HT1080 (cell line): ENCODE measurements at regions not wholly inside any gene's neighbourhood (a gene's known extent, or its start where the extent isn't known, plus 50 kb on each side); places are given as distances from the start of the nearest gene placed in this dataset.

Experiments used
- DNase-seq: peaks from one replicate; pipeline ENCODE4 v3.0.0-alpha.2; 2015; ENCODE audit warnings: low read depth

DNA sequence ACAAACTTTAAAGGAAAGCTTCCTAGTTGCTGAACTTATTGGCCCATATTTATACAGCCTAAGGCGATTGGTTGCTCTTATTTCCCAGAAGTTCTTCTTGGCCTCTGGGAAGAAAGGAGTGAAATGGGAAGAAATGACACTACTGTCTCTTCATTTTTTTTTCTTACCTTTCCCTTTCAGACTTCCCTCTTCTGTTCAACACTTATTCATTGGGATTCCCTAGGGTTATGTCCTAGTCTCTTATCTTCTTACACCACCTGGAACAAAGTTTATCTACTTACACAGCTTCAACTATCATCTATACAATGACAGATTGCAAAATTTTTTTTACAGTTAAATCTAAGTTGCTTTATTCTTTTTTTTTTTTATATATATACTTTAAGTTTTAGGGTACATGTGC lies 68.0 kb downstream of the SNX12 start:
- no peak for DNase-seq

DNA sequence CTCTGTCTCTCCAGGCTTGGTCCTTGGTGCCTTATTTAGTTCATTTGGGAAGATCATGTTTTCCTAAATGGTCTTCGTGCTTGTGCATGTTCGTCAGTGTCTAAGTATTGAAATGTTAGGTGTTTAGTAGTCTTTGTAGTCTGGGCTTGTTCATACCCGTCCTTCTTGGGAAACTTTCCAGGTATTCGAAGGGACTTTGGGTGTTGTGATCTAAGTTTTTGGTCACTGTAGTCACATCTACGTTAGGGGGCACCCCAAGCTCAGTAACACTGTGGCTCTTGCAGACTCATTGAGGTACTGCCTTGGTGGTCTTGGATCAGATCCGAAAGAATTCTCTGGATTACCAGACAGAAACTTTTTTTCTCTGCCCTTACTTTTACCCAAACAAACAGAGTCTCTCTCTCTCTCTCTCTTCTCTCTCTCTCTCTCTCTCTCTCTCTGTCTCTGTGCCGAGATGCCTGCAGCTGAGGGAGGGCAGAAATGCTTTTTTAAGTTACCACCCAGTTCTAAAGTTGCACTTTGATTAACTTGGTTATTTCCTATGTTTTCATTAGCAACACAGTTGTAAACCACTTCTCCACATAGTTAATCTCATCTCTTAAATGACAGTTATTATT lies 67.6 kb upstream of the SLC7A3 start:
- DNase-seq: peak; percentile 9

DNA sequence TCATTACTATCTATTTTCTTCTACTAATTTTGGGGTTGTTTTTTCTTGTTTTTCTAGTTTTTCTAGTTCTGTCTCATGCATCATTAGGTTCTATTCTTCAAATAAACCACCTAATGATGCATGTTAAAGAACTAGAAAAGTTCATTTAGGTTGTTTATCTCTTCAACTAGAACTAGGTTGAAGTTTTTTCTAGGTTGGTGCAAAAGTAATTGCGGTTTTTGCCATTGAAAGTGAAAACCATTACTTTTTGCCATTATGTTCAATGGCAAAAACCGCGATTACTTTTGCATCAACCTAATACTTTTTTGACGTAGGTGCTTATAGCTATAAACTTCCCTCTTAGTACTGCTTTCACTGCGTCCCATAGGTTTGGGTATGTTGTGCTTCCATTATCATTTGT lies 64.4 kb upstream of the SLC7A3 start:
- DNase-seq: no peak

DNA sequence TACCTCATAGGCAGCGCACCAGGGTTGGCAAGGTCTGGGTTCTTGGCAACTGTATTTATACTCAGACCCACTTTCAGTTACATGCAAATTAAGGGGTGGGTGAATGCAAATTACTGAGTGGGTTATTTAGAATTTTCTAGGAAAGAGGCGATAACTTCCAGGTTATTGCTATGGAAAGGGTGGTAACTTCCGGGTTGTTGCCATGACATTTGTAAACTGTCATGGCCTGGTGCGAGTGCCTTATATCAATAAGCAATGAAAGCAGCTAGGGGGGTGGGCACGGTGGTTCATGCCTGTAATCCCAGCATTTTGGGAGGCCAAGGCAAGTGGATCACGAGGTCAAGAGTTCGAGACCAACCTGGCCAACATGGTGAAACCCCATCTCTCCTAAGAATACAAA lies 57.5 kb upstream of the SLC7A3 start:
- no peak for DNase-seq
